Bronchial epithelial cell (primary cell): ENCODE measurements at regions not wholly inside any gene's neighbourhood (a gene's known extent, or its start where the extent isn't known, plus 50 kb on each side); places are given as distances from the start of the nearest gene placed in this dataset.

Experiments
- DNase-seq: peaks from one replicate; pipeline ENCODE4 v3.0.0-alpha.2; 2010; ENCODE audit warnings: low read depth
- FAIRE-seq: peaks from 2 replicates; lab custom pipeline; 2011; peaks lifted over from hg19 to GRCh38; lab: Jason Lieb, UNC
- H3K27me3 ChIP-seq: 2 replicates; pipeline ENCODE4 v1.5.1; 2011; ENCODE audit warnings: low read length; ENCODE audit not compliant: control insufficient read depth, insufficient read depth
- H3K36me3 ChIP-seq: 2 replicates; pipeline ENCODE4 v1.5.1; 2011; ENCODE audit warnings: low read length; ENCODE audit not compliant: control insufficient read depth, insufficient read depth
- H3K4me3 ChIP-seq: 2 replicates; pipeline ENCODE4 v1.5.1; 2011; ENCODE audit warnings: mild to moderate bottlenecking, low read depth, low read length, control low read depth
- CTCF ChIP-seq: IDR thresholded peaks from 2 replicates; pipeline ENCODE4 v1.5.1; 2011; ENCODE audit warnings: mild to moderate bottlenecking, moderate library complexity, low read length, control low read depth, inconsistent platforms; ENCODE audit not compliant: insufficient read depth, severe bottlenecking

DNA sequence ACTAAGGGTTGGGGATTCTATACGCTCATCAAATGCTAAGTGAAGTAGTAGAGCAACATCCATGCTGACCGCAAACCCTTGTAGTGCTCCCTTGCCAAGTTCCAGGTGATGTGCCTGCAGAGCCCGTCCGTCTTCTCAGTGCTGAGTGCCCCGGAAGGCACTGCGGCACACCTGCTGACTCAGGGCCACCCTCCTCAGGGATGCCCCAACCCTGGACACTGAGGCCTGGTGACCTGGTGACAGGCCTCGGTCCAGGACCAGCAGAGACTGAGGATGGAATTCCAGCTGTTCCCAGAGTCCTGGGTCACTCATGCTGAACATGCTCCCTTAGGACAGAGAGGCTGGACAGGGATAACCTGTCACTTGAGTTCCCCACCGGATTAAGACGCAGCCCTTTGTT, 422.5 kb downstream of the OCA2 start:
- H3K4me3 ChIP-seq = no peak overlapping the region
- DNase-seq (no peak), FAIRE-seq (no peak)
- no peaks in the 10 kb centered on the region for H3K27me3 ChIP-seq
- no peaks in the 10 kb centered on the region for H3K36me3 ChIP-seq
- TF ChIP-seq CTCF = no peak

- H3K4me3 ChIP-seq = no peak overlapping the region
- FAIRE-seq (no peak), DNase-seq (no peak)
- TF ChIP-seq CTCF = no peak
- H3K36me3 ChIP-seq = no peaks in the 10 kb centered on the region
- no peaks in the 10 kb centered on the region for H3K27me3 ChIP-seq
Measured at GRCh38 chr15:27675571-27675970, 423.5 kb downstream of the OCA2 start.

DNA sequence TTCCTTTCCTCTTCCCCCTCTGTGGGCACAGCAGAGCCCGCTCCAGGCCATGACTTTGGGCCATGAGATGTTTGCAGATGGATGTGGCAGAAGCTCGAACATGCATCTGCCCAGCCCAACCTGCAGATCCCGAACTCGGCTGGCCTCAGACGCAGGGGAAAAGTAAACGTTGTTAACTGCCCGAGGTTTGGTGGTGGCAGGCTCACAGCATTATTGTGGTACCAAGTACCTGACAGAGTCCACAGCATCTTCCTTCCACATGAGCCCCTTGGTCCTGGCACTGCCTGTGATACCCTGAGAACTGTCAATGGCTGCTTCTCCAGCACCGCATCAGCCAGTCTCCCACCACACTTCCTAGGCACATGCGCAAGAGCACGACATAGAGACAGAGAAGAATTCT, 424.3 kb downstream of the OCA2 start:
- no peak for FAIRE-seq
- no peak overlapping the region for H3K4me3 ChIP-seq
- no peaks in the 10 kb centered on the region for H3K36me3 ChIP-seq
- no peak for DNase-seq
- H3K27me3 ChIP-seq = no peaks in the 10 kb centered on the region
- TF ChIP-seq CTCF = no peak

DNA sequence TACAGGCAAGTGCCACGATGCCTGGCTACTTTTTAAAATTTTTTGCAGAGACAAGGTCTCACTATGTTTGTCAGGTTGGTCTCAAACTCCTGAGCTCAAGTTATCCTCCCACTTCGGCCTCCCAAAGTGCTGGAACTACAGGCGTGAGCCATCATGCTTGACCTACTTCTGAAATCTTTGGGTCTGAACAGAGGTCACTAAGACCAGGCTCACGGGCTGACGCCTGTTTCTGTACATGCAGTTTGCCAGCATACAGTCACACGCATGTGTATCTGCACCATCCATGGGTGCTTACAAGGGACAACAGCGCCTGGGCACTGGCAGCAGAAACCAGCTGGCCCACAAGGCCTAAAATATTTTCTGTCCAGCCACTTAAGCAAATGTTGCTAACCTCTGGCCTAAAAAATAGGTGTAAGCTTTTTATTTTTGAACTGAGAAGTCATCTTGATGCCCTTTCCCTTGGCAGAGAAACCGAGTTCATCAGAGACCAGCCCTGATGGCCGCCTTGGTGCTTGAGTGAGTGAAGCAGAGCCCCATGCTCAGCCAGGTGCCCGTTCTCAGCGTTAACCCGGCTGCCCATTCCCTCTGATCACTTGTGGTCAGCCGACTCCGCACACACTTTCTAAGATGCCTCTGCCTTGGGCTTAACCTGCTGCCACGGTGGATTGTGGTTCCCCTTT, 425.2 kb downstream of the OCA2 start:
- Histone ChIP-seq H3K4me3 (no peak overlapping the region), H3K36me3 (no peaks in the 10 kb centered on the region), H3K27me3 (no peaks in the 10 kb centered on the region)
- DNase-seq (no peak), FAIRE-seq (no peak)
- no peak for TF ChIP-seq CTCF

DNA sequence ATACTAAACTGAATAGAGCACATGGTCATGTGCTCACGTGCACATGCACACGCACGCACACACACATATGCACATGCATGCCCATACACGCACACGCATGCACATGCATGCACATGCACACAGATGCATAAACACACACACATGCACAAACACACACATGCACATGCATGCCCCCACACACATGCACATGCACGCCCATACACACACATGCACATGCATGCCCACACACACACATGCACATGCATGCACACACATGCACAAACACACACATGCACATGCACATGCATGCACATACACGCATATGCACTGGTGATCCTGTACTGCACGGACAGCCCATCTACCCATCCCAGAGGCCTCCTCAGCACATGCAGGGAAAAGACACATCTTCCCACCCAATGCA, 426.6 kb downstream of the OCA2 start:
- FAIRE-seq (peak; percentile 93), DNase-seq (no peak)
- Histone ChIP-seq H3K4me3 (no peak overlapping the region), H3K27me3 (no peaks in the 10 kb centered on the region), H3K36me3 (no peaks in the 10 kb centered on the region)
- TF ChIP-seq CTCF = no peak
